ENCODE measurements at regions not wholly inside any gene's neighbourhood (a gene's known extent, or its start where the extent isn't known, plus 50 kb on each side); places are given as distances from the start of the nearest gene placed in this dataset.

DNA sequence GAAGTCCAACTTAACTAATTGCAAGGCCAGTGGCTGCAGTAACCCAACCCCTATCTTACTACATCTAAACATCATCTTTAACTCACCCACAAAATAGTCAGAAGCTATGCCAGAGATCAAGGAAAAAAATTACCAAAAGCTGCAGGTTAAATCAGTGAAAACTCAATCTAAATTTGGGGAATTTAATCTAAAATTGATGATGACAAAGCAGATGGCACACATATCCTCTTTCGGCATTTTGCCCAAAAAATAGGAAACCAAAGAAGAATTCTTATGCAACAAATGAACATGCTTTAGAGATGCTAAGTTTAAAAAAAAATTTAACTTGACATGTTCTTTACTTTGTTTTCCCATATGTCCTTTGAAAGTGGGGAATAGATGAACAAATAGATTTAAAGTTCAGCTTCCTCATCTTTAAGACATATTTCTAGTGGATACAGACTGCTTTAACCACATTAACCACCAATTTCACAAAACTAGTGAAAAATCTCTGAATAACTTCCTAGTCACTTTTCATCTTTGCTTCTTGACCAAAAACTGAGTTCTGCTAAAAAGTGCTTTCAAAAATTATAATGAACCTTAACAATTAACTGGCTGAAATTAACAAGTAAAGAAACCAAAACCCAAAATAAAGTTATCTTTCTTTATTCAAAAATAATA lies 74.3 kb upstream of the CCDC150 start:
- TF ChIP-seq, protein P1, sequence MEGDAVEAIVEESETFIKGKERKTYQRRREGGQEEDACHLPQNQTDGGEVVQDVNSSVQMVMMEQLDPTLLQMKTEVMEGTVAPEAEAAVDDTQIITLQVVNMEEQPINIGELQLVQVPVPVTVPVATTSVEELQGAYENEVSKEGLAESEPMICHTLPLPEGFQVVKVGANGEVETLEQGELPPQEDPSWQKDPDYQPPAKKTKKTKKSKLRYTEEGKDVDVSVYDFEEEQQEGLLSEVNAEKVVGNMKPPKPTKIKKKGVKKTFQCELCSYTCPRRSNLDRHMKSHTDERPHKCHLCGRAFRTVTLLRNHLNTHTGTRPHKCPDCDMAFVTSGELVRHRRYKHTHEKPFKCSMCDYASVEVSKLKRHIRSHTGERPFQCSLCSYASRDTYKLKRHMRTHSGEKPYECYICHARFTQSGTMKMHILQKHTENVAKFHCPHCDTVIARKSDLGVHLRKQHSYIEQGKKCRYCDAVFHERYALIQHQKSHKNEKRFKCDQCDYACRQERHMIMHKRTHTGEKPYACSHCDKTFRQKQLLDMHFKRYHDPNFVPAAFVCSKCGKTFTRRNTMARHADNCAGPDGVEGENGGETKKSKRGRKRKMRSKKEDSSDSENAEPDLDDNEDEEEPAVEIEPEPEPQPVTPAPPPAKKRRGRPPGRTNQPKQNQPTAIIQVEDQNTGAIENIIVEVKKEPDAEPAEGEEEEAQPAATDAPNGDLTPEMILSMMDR (IDR thresholded peaks at IDR 0.05; ENCODE audit: low read depth, low read length, poor library complexity, severe bottlenecking): no peak
- TF ChIP-seq EZH2phosphoT487 (IDR thresholded peaks at IDR 0.05; ENCODE audit: borderline replicate concordance, low read length): no peak

Data from DOHH2 (cell line).